SK-N-SH treated with all-trans-retinoic acid at 6 μM for 48 hours (cell line): ENCODE measurements at regions not wholly inside any gene's neighbourhood (a gene's known extent, or its start where the extent isn't known, plus 50 kb on each side); places are given as distances from the start of the nearest gene placed in this dataset.

ENCODE experiments used
- ARNTL ChIP-seq: fragments of 450-650 bp; formaldehyde crosslinking; IDR thresholded peaks from 2 replicates; pipeline ENCODE4 v1.5.0; 2020; ENCODE audit warnings: low read depth, mild to moderate bottlenecking, moderate library complexity, borderline replicate concordance
- BACH2 ChIP-seq: fragments of 250-450 bp; sonication (Bioruptor Pico); IDR thresholded peaks from 2 replicates; pipeline ENCODE4 v1.9.0; 2021; ENCODE audit warnings: mild to moderate bottlenecking, borderline replicate concordance
- CSDC2 ChIP-seq: fragments of 250-450 bp; sonication (Bioruptor Pico); IDR thresholded peaks from 2 replicates; pipeline ENCODE4 v1.5.0; 2020; ENCODE audit warnings: mild to moderate bottlenecking, moderate library complexity
- CSRNP3 ChIP-seq: fragments of 250-450 bp; sonication (Bioruptor Pico); IDR thresholded peaks from 2 replicates; pipeline ENCODE4 v1.5.1; 2021; ENCODE audit warnings: mild to moderate bottlenecking, moderate library complexity
- ISL1 ChIP-seq: fragments of 250-450 bp; sonication (Bioruptor Pico); IDR thresholded peaks from 2 replicates; pipeline ENCODE4 v2.1.2; 2022; ENCODE audit warnings: mild to moderate bottlenecking, moderate library complexity
- PATZ1 ChIP-seq: fragments of 250-450 bp; sonication (Bioruptor Pico); IDR thresholded peaks from 2 replicates; pipeline ENCODE4 v1.8.0; 2020; ENCODE audit warnings: mild to moderate bottlenecking, moderate library complexity, borderline replicate concordance
- TCF4 ChIP-seq: fragments of 250-450 bp; sonication (Bioruptor Pico); IDR thresholded peaks from 2 replicates; pipeline ENCODE4 v1.8.0; 2021; ENCODE audit warnings: mild to moderate bottlenecking, moderate library complexity, borderline replicate concordance
- TOX ChIP-seq: fragments of 250-450 bp; sonication (Bioruptor Pico); IDR thresholded peaks from 2 replicates; pipeline ENCODE4 v1.8.0; 2021; ENCODE audit warnings: mild to moderate bottlenecking, moderate library complexity, borderline replicate concordance
- ZFP3 ChIP-seq: fragments of 250-450 bp; sonication (Bioruptor Pico); IDR thresholded peaks from 2 replicates; pipeline ENCODE4 v1.5.0; 2020; ENCODE audit warnings: mild to moderate bottlenecking, moderate library complexity
- ZFP30 ChIP-seq: fragments of 450-650 bp; formaldehyde crosslinking; IDR thresholded peaks from 2 replicates; pipeline ENCODE4 v1.5.0; 2022; ENCODE audit warnings: mild to moderate bottlenecking, moderate library complexity
- ZNF565 ChIP-seq: fragments of 450-650 bp; formaldehyde crosslinking; conservative IDR thresholded peaks from 2 replicates; pipeline ENCODE4 v1.5.0; 2020; ENCODE audit warnings: low read depth, mild to moderate bottlenecking, moderate library complexity
- ZNF70 ChIP-seq: fragments of 450-650 bp; formaldehyde crosslinking; IDR thresholded peaks from 2 replicates; pipeline ENCODE4 v1.5.0; 2020; ENCODE audit warnings: mild to moderate bottlenecking, moderate library complexity
- ZNF8 ChIP-seq: fragments of 450-650 bp; formaldehyde crosslinking; IDR thresholded peaks from 2 replicates; pipeline ENCODE4 v1.5.0; 2020; ENCODE audit warnings: mild to moderate bottlenecking, moderate library complexity

- TF ChIP-seq PATZ1 (no peak), ZNF565 (no peak), ZFP30 (CRISPR knock-in tag) (no peak), ZFP3 (CRISPR knock-in tag) (no peak), ZNF70 (CRISPR knock-in tag) (no peak), ISL1 (CRISPR knock-in tag) (no peak), TOX (CRISPR knock-in tag) (no peak), CSRNP3 (no peak), CSDC2 (CRISPR knock-in tag) (no peak), ARNTL (CRISPR knock-in tag) (no peak), ZNF8 (no peak), BACH2 (CRISPR knock-in tag) (no peak), TCF4 (no peak)
These were observed 470.9 kb upstream of the CDIN1 start for GRCh38 chr15:36108541-36108940.
